GM18498 (cell line): ENCODE measurements at regions not wholly inside any gene's neighbourhood (a gene's known extent, or its start where the extent isn't known, plus 50 kb on each side); places are given as distances from the start of the nearest gene placed in this dataset.
"Not testable (repeated sequence)": the region's sequence is repeated elsewhere in the genome, so short reads cannot be mapped to it uniquely, and the experiment has no call there.

Experiments used
- ATAC-seq: cut with Tn5 transposase; IDR thresholded peaks from one replicate; pipeline ENCODE4 v1.9.1; 2021; ENCODE audit warnings: mild to moderate bottlenecking, moderate library complexity; ENCODE audit not compliant: unreplicated experiment

- no peak for ATAC-seq
Measured at GRCh38 chr14:89743828-89744227, 210.7 kb downstream of the EFCAB11 start.

GRCh38 chr14:89740241-89740640 lies 214.3 kb downstream of the EFCAB11 start:
- no peak for ATAC-seq

GRCh38 chr14:89736881-89737280 lies 217.6 kb downstream of the EFCAB11 start:
- no peak for ATAC-seq

GRCh38 chr14:89731396-89731933 lies 223.1 kb downstream of the EFCAB11 start:
- no peak for ATAC-seq

DNA sequence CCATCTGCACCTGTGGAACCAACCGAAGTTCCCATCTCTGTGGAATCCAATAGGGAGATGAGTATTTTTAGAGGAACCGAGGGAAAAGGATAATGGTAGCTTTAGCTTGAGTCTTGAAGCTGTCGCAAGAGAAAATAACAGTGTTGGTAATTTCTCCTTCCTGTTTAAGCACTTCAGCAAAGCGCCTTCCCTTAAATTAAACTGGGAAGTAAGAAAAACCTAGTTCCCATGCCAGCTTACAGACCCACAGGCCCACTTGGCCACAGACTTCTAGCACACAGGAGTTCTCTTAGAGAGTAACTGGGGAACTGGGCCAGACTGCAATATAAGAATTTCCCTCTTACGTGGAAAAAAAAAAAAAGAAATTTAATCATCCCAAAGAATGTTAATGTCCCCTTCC lies 223.8 kb downstream of the EFCAB11 start:
- ATAC-seq = no peak

DNA sequence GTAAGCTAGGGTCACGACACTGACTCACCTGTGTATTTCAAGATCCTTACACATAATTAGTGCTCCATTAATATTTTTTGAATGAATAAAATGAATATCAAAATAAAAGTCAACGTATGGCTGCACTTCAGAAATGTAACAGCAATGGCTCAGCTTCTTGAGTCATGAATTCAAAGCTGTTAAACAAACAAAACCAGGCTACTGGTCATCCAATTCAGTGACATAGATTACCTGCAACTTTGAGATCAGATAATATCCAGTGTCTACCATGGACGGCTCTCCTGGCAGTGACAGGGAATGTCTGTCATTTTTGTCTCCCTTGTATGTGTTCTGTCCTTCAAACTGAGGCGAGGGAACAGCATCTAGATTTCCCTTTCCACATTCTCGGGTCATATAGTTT lies 225.6 kb downstream of the EFCAB11 start:
- no peak for ATAC-seq

DNA sequence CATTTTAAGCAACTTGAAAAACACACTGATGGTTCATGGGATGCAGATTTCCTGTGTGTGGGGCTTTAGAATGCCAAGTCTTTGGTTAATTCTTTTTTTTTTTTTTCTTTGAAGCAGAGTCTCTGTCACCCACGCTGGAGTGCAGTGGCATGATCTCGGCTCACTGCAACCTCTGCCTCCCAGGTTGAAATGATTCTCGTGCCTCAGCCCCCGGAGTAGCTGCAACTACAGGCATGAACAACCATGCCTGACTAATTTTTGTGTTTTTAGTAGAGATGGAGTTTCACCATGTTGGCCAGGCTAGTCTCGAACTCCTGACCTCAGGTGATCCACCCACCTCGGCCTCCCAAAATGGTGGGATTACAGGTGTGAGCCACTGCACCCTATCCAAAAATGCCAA lies 228.3 kb downstream of the EFCAB11 start:
- ATAC-seq = not testable (repeated sequence)

GRCh38 chr14:89724628-89724960 lies 229.9 kb downstream of the EFCAB11 start:
- ATAC-seq = no peak

DNA sequence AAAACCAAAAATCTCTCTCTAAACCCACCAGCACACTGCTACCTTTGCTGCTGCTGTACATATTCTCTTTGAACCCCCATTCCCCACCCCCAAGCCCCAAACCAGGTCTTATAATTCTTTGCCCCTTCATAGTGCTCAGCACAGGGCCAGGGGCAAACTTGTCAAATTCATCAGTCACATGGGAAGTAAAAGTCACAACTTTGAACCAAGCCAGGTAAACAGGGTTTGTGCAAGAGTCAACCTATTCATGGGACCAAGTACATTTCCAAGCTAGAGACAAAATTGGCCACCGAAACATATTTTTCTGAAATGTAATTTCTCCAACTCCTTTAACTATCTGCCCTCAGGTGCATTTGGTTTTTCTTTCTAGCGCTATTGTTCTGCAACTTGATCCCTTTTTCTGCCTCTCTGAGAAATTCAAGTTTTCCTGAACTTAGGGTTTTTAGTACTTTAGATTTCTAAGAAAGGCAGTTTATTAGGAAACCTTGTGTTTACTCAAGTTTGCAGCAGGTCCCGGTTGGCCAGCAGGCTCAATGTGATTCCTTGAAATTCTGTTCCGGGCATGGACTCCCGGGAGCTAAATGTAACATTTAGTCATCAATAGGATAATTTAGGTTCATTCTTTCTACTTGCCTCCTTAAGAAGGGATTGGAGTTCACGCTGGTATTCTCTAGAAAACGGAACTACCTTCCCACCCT lies 230.5 kb downstream of the EFCAB11 start:
- no peak for ATAC-seq

DNA sequence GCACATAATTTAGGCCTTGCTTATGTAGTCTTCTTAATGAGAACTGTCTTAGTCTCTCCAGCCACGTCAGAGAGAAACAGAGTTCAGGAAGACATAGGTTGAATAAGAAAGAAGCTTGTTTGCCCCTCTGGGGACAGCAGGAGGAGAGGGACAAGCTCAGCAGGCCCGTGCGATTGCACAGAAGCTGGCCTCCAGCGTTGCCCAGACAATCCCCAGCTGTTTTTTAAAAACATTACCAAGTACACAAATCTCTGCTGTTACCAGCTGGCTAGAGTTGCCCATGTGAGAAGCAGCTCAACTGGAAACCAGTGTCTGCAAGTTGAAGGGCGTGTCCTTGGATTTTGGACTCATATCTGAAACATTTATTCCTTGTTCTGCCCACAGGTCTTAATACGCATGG lies 232.6 kb downstream of the EFCAB11 start:
- no peak for ATAC-seq

- ATAC-seq = peak; percentile 79
Measured at GRCh38 chr14:89720741-89721729, 233.5 kb downstream of the EFCAB11 start.

DNA sequence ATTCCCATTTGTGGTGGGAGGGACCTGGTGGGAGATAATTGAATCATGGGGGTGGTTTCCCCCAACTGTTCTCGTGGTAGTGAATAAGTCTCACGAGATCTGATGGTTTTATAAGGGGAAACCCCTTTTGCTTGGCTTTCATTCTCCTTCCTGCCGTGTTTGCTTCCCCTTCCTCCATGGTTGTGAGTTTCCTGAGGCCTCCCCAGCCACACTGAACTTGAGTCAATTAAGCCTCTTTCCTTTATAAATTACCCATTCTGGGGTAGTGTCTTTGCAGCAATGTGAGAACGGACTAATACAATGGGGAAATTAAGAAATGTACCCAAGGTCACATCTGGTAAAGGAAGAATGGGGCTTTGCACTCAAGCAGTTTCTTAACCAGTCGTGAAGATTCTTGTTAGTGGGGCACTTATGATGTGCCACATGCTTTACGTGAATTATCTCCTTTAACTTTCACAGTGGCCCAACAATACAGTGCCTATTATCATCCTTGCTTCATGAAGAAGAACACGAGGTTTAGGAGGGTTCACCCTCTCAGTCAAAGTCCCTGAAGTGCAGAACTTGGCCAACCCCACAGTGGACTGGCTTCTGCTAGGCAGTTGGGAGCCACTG lies 234.3 kb downstream of the EFCAB11 start:
- ATAC-seq = no peak

- ATAC-seq = no peak
Measured at GRCh38 chr14:89719366-89720075, 235.0 kb downstream of the EFCAB11 start.

DNA sequence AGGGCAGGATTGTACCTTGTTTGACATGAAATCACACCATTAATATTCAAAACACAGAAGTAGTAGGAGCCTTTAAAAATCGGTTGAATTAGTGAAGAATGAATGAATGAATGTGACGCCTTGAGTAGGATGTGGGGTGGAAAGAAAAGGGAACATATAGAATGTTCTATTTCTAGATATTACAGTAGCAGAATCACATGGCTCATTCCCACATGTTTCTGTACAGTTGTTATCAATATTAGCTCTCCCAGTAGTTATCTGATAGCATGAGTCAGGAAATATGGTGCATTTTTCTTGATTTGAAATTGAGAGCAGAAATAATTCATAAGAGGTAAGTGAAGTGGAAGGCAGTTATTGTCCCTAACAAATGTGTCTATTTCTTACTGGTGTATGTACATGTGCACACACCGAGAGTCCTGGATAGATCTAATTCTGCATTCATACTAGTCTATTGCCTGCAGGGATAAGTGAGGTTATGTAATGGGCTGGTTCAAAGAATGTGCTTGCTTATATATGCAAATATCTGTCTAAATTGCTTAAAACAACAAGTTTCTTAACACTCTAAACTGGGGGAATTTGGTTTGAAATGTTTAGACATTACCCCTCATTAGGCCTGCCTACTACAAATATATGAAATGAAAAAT lies 245.4 kb downstream of the EFCAB11 start:
- ATAC-seq = no peak

DNA sequence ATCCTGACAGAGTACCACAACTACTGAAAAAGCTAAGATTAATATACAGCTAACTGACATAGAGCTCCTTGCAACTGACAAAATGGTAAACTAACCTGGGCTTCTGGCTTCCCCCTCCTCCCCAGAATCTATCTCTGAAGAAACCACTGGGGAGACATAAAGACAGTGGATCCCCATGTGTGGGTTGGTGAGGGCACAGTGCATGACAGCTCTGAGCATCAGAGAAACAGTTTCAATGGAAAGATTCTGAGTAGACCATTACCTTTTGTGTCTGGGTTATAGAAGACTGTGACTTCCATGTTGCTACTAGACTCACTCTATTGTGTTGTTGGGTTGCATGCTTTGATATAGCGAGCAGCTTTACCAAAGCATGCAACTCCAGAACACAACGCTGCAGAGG lies 247.4 kb downstream of the EFCAB11 start:
- ATAC-seq = no peak

GRCh38 chr14:89702876-89703200 lies 251.7 kb downstream of the EFCAB11 start:
- ATAC-seq = no peak

DNA sequence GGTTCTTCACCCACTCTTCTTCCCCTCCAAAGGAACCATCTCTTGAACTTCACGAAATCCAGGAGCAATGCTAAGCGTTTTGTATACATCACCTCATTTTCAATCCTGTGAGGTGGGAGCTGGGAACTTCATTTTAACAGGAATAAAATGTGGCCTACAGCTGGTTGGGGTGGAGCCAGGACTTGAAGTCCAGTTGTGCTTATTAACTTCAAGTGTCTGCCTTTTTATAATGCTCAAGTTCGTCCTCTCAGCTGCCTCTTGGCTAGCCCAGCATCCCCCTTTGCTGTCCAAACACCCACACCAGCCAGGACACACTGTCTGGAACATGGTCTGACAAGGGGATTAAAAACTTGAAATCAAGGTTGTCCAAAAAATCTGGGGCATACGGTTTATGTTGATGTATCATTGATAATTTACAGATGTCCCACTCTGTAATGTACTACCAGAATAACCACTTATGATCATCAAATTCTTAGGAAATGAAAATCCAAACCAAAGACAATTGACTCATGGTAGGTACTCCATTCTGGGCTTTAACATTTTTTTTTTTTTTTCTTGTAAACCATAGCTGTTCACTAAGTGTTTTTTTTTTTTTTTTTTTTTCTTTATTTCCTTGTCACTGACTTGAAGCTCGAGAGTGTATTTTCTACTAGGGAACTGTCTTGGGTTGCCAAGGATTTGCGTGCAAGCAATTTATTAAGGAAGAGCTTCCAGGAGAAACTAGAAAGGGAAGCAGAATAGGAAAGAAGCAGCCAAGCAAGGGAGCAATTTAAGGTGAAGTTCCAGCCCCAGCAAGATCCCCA lies 252.3 kb downstream of the EFCAB11 start:
- ATAC-seq = no peak

- ATAC-seq = peak; percentile 90
Measured at GRCh38 chr14:89701211-89702043, 253.1 kb downstream of the EFCAB11 start.

GRCh38 chr14:89700801-89701200 lies 253.7 kb downstream of the EFCAB11 start:
- ATAC-seq = no peak
